Neural crest cell (in vitro differentiated cells): ENCODE measurements at regions not wholly inside any gene's neighbourhood (a gene's known extent, or its start where the extent isn't known, plus 50 kb on each side); places are given as distances from the start of the nearest gene placed in this dataset.

Experiments
- DNase-seq: peaks from one replicate; pipeline ENCODE4 v3.0.0; 2021; ENCODE audit warnings: low read depth, mixed read lengths, low spot score
- H3K27ac Mint-ChIP-seq: one replicate; pipeline ENCODE4 v1.8.0; 2021; ENCODE audit warnings: mild to moderate bottlenecking, mixed read lengths; ENCODE audit not compliant: unreplicated experiment
- H3K27me3 Mint-ChIP-seq: 2 replicates; pipeline ENCODE4 v1.8.0; 2021; ENCODE audit warnings: low read depth, mild to moderate bottlenecking, mixed read lengths
- H3K36me3 Mint-ChIP-seq: 2 replicates; pipeline ENCODE4 v1.8.0; 2021; ENCODE audit warnings: low read depth, mild to moderate bottlenecking, mixed read lengths
- H3K4me1 Mint-ChIP-seq: 2 replicates; pipeline ENCODE4 v1.8.0; 2021; ENCODE audit warnings: mixed read lengths
- H3K4me3 Mint-ChIP-seq: one replicate; pipeline ENCODE4 v1.8.0; 2021; ENCODE audit warnings: mild to moderate bottlenecking, mixed read lengths
- H3K9me3 Mint-ChIP-seq: 2 replicates; pipeline ENCODE4 v1.8.0; 2021; ENCODE audit warnings: mixed read lengths
- CTCF ChIP-seq: fragments of 200-600 bp; sonication (generic); conservative IDR thresholded peaks from 2 replicates; pipeline ENCODE4 v1.5.0; 2021; ENCODE audit warnings: antibody characterized with exemption, mild to moderate bottlenecking

GRCh38 chr1:222299524-222299923, 248.4 kb downstream of the HHIPL2 start:
- TF ChIP-seq CTCF, result no peak
- no peaks in the 10 kb centered on the region for H3K36me3 Mint-ChIP-seq

GRCh38 chr1:222290866-222291265, 257.0 kb downstream of the HHIPL2 start:
- no peak overlapping the region for H3K4me3 Mint-ChIP-seq
- H3K36me3 Mint-ChIP-seq, result no peaks in the 10 kb centered on the region
- no peak for TF ChIP-seq CTCF
- H3K4me1 Mint-ChIP-seq, result no peaks in the 10 kb centered on the region
- no peak for DNase-seq
- peaks cover 3% of the 10 kb centered on the region for H3K9me3 Mint-ChIP-seq
- no peak overlapping the region for H3K27ac Mint-ChIP-seq
- H3K27me3 Mint-ChIP-seq, result no peaks in the 10 kb centered on the region

More at GRCh38 chr1:222299524-222299923, 248.4 kb downstream of the HHIPL2 start:
- H3K4me1 Mint-ChIP-seq, result no peaks in the 10 kb centered on the region
- H3K4me3 Mint-ChIP-seq, result no peak overlapping the region
- H3K27ac Mint-ChIP-seq, result no peak overlapping the region
- peaks cover 8% of the 10 kb centered on the region for H3K9me3 Mint-ChIP-seq
- no peak for DNase-seq
- peaks cover 9% of the 10 kb centered on the region for H3K27me3 Mint-ChIP-seq

- Mint-ChIP-seq H3K27me3 (no peaks in the 10 kb centered on the region), H3K27ac (no peak overlapping the region)
These were observed 259.9 kb downstream of the HHIPL2 start for GRCh38 chr1:222288053-222288452.

GRCh38 chr1:222286011-222286410, 261.9 kb downstream of the HHIPL2 start:
- H3K36me3 Mint-ChIP-seq, result no peaks in the 10 kb centered on the region
- no peak overlapping the region for H3K27ac Mint-ChIP-seq
- no peak overlapping the region for H3K4me3 Mint-ChIP-seq
- H3K9me3 Mint-ChIP-seq, result peaks cover 3% of the 10 kb centered on the region
- no peak for DNase-seq
- H3K27me3 Mint-ChIP-seq, result no peaks in the 10 kb centered on the region
- H3K4me1 Mint-ChIP-seq, result no peaks in the 10 kb centered on the region
- no peak for TF ChIP-seq CTCF

More at GRCh38 chr1:222288053-222288452, 259.9 kb downstream of the HHIPL2 start:
- no peak for TF ChIP-seq CTCF
- Mint-ChIP-seq H3K36me3 (no peaks in the 10 kb centered on the region), H3K9me3 (no peaks in the 10 kb centered on the region), H3K4me1 (no peaks in the 10 kb centered on the region), H3K4me3 (no peak overlapping the region)
- no peak for DNase-seq

- H3K36me3 Mint-ChIP-seq, result no peaks in the 10 kb centered on the region
- H3K4me1 Mint-ChIP-seq, result no peaks in the 10 kb centered on the region
- no peak overlapping the region for H3K4me3 Mint-ChIP-seq
- no peak for TF ChIP-seq CTCF
- no peak overlapping the region for H3K27ac Mint-ChIP-seq
- no peak for DNase-seq
- no peaks in the 10 kb centered on the region for H3K27me3 Mint-ChIP-seq
- H3K9me3 Mint-ChIP-seq, result peaks cover 3% of the 10 kb centered on the region
These were observed 262.4 kb downstream of the HHIPL2 start for GRCh38 chr1:222285526-222285925.

- H3K27ac Mint-ChIP-seq, result no peak overlapping the region
- TF ChIP-seq CTCF, result no peak
- peaks cover 3% of the 10 kb centered on the region for H3K9me3 Mint-ChIP-seq
- no peaks in the 10 kb centered on the region for H3K27me3 Mint-ChIP-seq
- no peak for DNase-seq
- H3K4me1 Mint-ChIP-seq, result no peaks in the 10 kb centered on the region
- no peak overlapping the region for H3K4me3 Mint-ChIP-seq
- H3K36me3 Mint-ChIP-seq, result no peaks in the 10 kb centered on the region
These were observed 263.4 kb downstream of the HHIPL2 start for GRCh38 chr1:222284466-222284865.
